Fibroblast of lung (primary cell): ENCODE measurements at regions not wholly inside any gene's neighbourhood (a gene's known extent, or its start where the extent isn't known, plus 50 kb on each side); places are given as distances from the start of the nearest gene placed in this dataset.
A peak's percentile ranks its signal among the peaks of the same experiment; 100 is the strongest.

Experiments
- DNase-seq, 2 donors: peaks; one replicate each; pipeline versions ENCODE4 v3.0.0 to v3.0.0-alpha.2; 2010; ENCODE audit warnings: low read depth in 2 of 2
- H2AFZ ChIP-seq: 2 replicates; pipeline ENCODE4 v1.5.1; 2012; ENCODE audit warnings: low read length, control low read depth, inconsistent platforms
- H3K27ac ChIP-seq: 2 replicates; pipeline ENCODE4 v1.5.1; 2011; ENCODE audit warnings: low read length, control low read depth; ENCODE audit not compliant: insufficient read depth
- H3K27me3 ChIP-seq: 2 replicates; pipeline ENCODE4 v1.5.1; 2011; ENCODE audit warnings: mild to moderate bottlenecking, low read length; ENCODE audit not compliant: control insufficient read depth, insufficient read depth
- H3K36me3 ChIP-seq: 2 replicates; pipeline ENCODE4 v1.5.1; 2011; ENCODE audit warnings: low read length; ENCODE audit not compliant: control insufficient read depth, insufficient read depth
- H3K4me1 ChIP-seq: 2 replicates; pipeline ENCODE4 v1.5.1; 2011; ENCODE audit warnings: low read length; ENCODE audit not compliant: control insufficient read depth, insufficient read depth; ENCODE audit errors: extremely low read depth
- H3K4me2 ChIP-seq: 2 replicates; pipeline ENCODE4 v1.5.1; 2011; ENCODE audit warnings: low read length, control low read depth; ENCODE audit not compliant: insufficient read depth; ENCODE audit errors: extremely low read depth
- H3K4me3 ChIP-seq, 4 experiments: fragments of 200-600 bp in 1 of 4; sonication (generic) in 1 of 4; replicated peaks in 1 of 4; 2 replicates each; pipeline ENCODE4 v1.5.1; 2011 to 2016; ENCODE audit warnings: low read length in 4 of 4, low read depth in 3 of 4, mild to moderate bottlenecking in 3 of 4, control low read depth in 2 of 4, inconsistent platforms in 1 of 4, mixed read lengths in 1 of 4; ENCODE audit not compliant: insufficient read depth in 1 of 4; ENCODE audit errors: control extremely low read depth in 1 of 4
- H3K79me2 ChIP-seq: 2 replicates; pipeline ENCODE4 v1.5.1; 2012; ENCODE audit warnings: mild to moderate bottlenecking, low read length, inconsistent platforms; ENCODE audit not compliant: control insufficient read depth, insufficient read depth
- H3K9ac ChIP-seq: 2 replicates; pipeline ENCODE4 v1.5.1; 2011; ENCODE audit warnings: mild to moderate bottlenecking, low read length, control low read depth; ENCODE audit not compliant: insufficient read depth
- H3K9me3 ChIP-seq: 2 replicates; pipeline ENCODE4 v1.5.1; 2012; ENCODE audit warnings: low read depth, low read length; ENCODE audit not compliant: control insufficient read depth, insufficient read depth
- H4K20me1 ChIP-seq: 2 replicates; pipeline ENCODE4 v1.5.1; 2011; ENCODE audit warnings: low read length; ENCODE audit not compliant: control insufficient read depth, insufficient read depth; ENCODE audit errors: extremely low read depth
- EZH2 ChIP-seq: IDR thresholded peaks from 2 replicates; pipeline ENCODE4 v1.5.1; 2012; ENCODE audit warnings: low read length, control low read depth, mild to moderate bottlenecking; ENCODE audit errors: missing control alignments
- TF ChIP-seq, protein P1 (sequence below), 2 donors: IDR thresholded peaks in 1 of 2; conservative IDR thresholded peaks in 1 of 2; 1 replicate in 1 of 2; 2 replicates in 1 of 2; pipeline ENCODE4 v1.5.1; 2011 to 2012; ENCODE audit warnings: low read length in 2 of 2, control low read depth in 1 of 2, inconsistent platforms in 1 of 2, low read depth in 1 of 2, mild to moderate bottlenecking in 1 of 2

DNA sequence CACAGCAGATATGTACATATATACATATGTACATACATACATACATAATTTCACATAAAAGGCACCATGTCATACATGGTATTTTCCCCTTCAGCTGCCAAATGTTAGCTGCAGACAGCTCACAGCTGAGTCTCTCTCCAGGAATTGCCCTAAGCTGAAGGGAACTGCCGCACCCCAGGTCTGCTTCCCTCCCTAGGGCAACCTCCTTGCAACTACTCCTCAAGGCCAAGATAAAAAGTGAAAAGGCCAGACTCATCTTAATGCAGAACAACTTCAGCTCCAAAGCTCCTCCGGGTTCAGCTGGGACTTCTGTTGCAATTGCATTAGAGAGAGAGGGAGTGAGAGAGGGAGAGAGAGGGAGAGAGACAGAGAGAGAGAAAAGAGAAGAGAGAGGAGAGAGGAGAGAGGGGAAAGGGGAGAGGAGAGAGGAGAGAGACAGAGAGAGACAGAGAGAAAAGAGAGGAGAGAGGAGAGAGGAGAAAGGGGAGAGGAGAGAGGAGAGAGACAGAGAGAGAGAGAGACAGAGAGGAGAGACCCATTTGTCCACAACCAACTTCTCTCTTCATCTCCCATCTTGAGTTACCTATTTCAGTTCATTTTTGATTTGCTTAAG lies 143.4 kb upstream of the HES1 start:
- H3K79me2 ChIP-seq = no peaks in the 10 kb centered on the region
- H2AFZ ChIP-seq = no peak overlapping the region
- no peak overlapping the region for H3K4me2 ChIP-seq
- no peaks in the 10 kb centered on the region for H4K20me1 ChIP-seq
- H3K27me3 ChIP-seq = peaks cover 11% of the 10 kb centered on the region
- H3K27ac ChIP-seq = no peak overlapping the region
- no peaks in the 10 kb centered on the region for H3K9me3 ChIP-seq
- no peak overlapping the region for H3K4me3 ChIP-seq
- no peaks in the 10 kb centered on the region for H3K4me1 ChIP-seq
- DNase-seq = no peak
- TF ChIP-seq EZH2 = no peak
- TF ChIP-seq, protein P1, sequence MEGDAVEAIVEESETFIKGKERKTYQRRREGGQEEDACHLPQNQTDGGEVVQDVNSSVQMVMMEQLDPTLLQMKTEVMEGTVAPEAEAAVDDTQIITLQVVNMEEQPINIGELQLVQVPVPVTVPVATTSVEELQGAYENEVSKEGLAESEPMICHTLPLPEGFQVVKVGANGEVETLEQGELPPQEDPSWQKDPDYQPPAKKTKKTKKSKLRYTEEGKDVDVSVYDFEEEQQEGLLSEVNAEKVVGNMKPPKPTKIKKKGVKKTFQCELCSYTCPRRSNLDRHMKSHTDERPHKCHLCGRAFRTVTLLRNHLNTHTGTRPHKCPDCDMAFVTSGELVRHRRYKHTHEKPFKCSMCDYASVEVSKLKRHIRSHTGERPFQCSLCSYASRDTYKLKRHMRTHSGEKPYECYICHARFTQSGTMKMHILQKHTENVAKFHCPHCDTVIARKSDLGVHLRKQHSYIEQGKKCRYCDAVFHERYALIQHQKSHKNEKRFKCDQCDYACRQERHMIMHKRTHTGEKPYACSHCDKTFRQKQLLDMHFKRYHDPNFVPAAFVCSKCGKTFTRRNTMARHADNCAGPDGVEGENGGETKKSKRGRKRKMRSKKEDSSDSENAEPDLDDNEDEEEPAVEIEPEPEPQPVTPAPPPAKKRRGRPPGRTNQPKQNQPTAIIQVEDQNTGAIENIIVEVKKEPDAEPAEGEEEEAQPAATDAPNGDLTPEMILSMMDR (conservative IDR thresholded peaks at IDR 0.05 in 1 of 2, IDR thresholded peaks at IDR 0.05 in 1 of 2; ENCODE audit: low read depth in 1 of 2, low read length in 2 of 2) = no peak
- H3K36me3 ChIP-seq = no peaks in the 10 kb centered on the region
- no peak overlapping the region for H3K9ac ChIP-seq

DNA sequence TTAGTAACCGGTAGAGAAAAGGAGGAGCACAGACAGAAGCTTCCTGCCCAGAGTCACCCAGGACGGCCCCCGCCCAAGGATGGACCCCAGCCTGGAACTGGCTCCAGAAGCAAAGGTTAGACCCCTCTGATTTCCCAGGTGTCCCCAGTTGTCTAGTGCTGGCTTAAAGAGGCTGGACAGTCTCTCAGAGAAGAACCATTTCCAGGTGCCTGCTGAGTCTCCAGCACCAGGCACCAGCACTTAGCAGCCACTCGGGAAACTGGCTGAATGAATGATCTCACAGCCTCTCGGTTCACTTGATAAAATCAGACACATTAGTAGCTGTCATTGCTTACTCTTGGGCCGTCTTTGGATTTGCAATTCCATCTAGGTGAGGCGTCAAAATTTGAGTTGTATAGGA lies 139.7 kb upstream of the HES1 start:
- H3K79me2 ChIP-seq = no peaks in the 10 kb centered on the region
- TF ChIP-seq, protein P1 (conservative IDR thresholded peaks at IDR 0.05 in 1 of 2, IDR thresholded peaks at IDR 0.05 in 1 of 2; ENCODE audit: low read depth in 1 of 2, low read length in 2 of 2) = no peak
- no peak overlapping the region for H2AFZ ChIP-seq
- H4K20me1 ChIP-seq = no peaks in the 10 kb centered on the region
- H3K9ac ChIP-seq = no peak overlapping the region
- H3K27ac ChIP-seq = no peak overlapping the region
- H3K4me1 ChIP-seq = no peaks in the 10 kb centered on the region
- peaks cover 15% of the 10 kb centered on the region for H3K27me3 ChIP-seq
- H3K4me3 ChIP-seq = no peak overlapping the region
- H3K36me3 ChIP-seq = no peaks in the 10 kb centered on the region
- no peak overlapping the region for H3K4me2 ChIP-seq
- no peaks in the 10 kb centered on the region for H3K9me3 ChIP-seq
- DNase-seq = no peak

DNA sequence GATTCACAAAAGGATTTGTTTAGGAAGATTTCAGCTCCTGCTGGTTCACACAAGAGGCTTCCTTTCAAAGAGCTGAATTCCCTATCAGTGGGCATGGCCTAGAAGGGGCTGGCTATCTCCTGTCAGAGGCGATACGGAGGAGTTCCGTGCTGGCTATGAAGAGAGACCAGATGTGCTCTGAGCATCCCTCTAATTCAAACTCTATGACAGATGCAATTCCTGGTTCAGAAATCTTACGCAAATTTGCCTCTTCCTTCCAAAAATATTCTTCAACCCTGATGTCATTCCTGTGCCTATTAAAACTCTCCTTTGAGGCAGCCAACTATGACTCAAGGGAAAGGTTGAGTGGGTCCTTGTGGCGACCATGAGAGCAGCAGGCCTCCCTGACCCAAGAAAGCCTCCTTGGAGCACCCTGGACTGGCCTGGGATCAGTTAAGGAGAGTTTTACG lies 139.3 kb upstream of the HES1 start:
- Histone ChIP-seq H4K20me1 (no peaks in the 10 kb centered on the region), H2AFZ (no peak overlapping the region), H3K79me2 (no peaks in the 10 kb centered on the region), H3K36me3 (no peaks in the 10 kb centered on the region), H3K9me3 (no peaks in the 10 kb centered on the region), H3K9ac (no peak overlapping the region), H3K4me1 (no peaks in the 10 kb centered on the region), H3K4me3 (no peak overlapping the region), H3K27me3 (peaks cover 15% of the 10 kb centered on the region), H3K4me2 (no peak overlapping the region), H3K27ac (no peak overlapping the region)
- DNase-seq = peak in 1 of 2 donors; percentile 59
- TF ChIP-seq EZH2 = no peak
- TF ChIP-seq, protein P1 (conservative IDR thresholded peaks at IDR 0.05 in 1 of 2, IDR thresholded peaks at IDR 0.05 in 1 of 2; ENCODE audit: low read depth in 1 of 2, low read length in 2 of 2) = no peak
